Pancreas (tissue), 10 donors: ENCODE measurements at regions not wholly inside any gene's neighbourhood (a gene's known extent, or its start where the extent isn't known, plus 50 kb on each side); places are given as distances from the start of the nearest gene placed in this dataset.
A peak's percentile ranks its signal among the peaks of the same experiment; 100 is the strongest.

ENCODE experiments used
- ATAC-seq, 4 donors: fragments of 200-7000 bp; cut with Tn5 transposase; one replicate each; pipeline versions ENCODE4 v1.8.0 to v1.9.1; 2020; ENCODE audit warnings: mild to moderate bottlenecking in 4 of 4, moderate library complexity in 4 of 4
- DNase-seq, 6 donors: peaks; one replicate each; pipeline ENCODE4 v3.0.0-alpha.2; 2020
- FAIRE-seq: peaks from 2 replicates; lab custom pipeline; 2012; peaks lifted over from hg19 to GRCh38; lab: Jason Lieb, UNC
- H3K27ac ChIP-seq, 4 donors: fragments of 200-600 bp; sonication (generic); 1 replicate in 3 of 4; 2 replicates in 1 of 4; pipeline versions ENCODE4 v1.5.0 to v1.8.0; 2020
- H3K27me3 ChIP-seq, 4 donors: fragments of 200-600 bp; one replicate each; pipeline ENCODE4 v1.8.0; 2021
- H3K36me3 ChIP-seq, 3 donors: fragments of 200-600 bp; sonication (generic) in 1 of 3; one replicate each; pipeline versions ENCODE4 v1.5.0 to v1.8.0; 2020 to 2021
- H3K4me1 ChIP-seq, 3 donors: fragments of 200-600 bp; one replicate each; pipeline ENCODE4 v1.8.0; 2021
- H3K4me3 ChIP-seq, 4 donors: fragments of 200-600 bp; sonication (generic) in 2 of 4; one replicate each; pipeline versions ENCODE4 v1.5.0 to v1.8.0; 2020 to 2021
- H3K9me3 ChIP-seq, 4 donors: fragments of 200-600 bp; one replicate each; pipeline ENCODE4 v1.8.0; 2021
- CTCF ChIP-seq, 4 donors: fragments of 200-600 bp; sonication (generic) in 3 of 4; IDR thresholded peaks; one replicate each; pipeline versions ENCODE4 v1.5.0 to v1.8.0; 2021; ENCODE audit warnings: antibody characterized with exemption in 4 of 4
- WGBS, 2 donors: extraction: QIAGEN DNeasy Blood & Tissue Kit; methylation state at CpG; one replicate each; pipeline ENCODE4 v1.1.7; 2013; 5-methylcytosine and 5-hydroxymethylcytosine counted together
- intact Hi-C, 3 donors: fragments of 100-400 bp; cut with DNase I; formaldehyde crosslinking; loops; one replicate each; pipeline versions ENCODE4 v1.11.1 to v1.14.2; 2022
- donor health status: healthy with polysubstance abuse.
- donor health status: DM: no; HTN: no; CAD: no; lungs with moderate emphysema.
- donor health status: DM: no; HTN: no; CAD: no.
- donor health status: control.
- donor health status: control.
- donor health status: Bipolar disorder and iron deficiency.
- donor health status: DM: yes; HTN: yes; CAD: no.
- donor health status: DM: no; HTN: no; CAD: no.
- donor health status: DM: no; HTN: no; CAD: no.
- donor health status: DM: yes; HTN: yes; CAD: no.

DNA sequence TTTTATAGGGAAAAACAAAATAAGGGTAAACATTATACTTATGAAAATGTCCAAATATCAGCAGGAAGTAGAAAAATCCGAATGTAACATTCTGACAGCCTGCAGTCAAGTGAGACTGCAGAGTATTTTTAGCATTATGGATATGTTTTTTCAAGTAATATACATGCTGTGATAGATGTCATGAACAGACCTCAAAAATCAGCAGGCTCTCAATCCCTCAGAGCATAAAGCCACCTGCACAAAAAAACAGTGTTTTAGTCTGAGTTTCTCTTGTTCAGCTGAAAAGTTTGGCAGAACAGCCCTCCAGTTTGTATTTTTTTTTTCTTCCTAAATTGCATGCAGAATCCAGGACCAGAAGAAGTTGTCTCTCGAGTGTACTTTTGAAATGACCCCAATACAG lies 219.1 kb upstream of the FMN2 start:
- ATAC-seq (no peak), FAIRE-seq (no peak), DNase-seq (no peak)
- H3K9me3 ChIP-seq: no peaks in the 10 kb centered on the region
- H3K27me3 ChIP-seq: no peaks in the 10 kb centered on the region
- H3K36me3 ChIP-seq: no peaks in the 10 kb centered on the region
- H3K4me1 ChIP-seq: no peaks in the 10 kb centered on the region
- TF ChIP-seq CTCF (IDR thresholded peaks at IDR 0.05): no peak
- H3K27ac ChIP-seq: no peak overlapping the region
- no peak overlapping the region for H3K4me3 ChIP-seq
- 61 to 74% methylated on average over 2 of the region's 2 CpGs for WGBS, 2 donors
- intact Hi-C loops: no loop called here

DNA sequence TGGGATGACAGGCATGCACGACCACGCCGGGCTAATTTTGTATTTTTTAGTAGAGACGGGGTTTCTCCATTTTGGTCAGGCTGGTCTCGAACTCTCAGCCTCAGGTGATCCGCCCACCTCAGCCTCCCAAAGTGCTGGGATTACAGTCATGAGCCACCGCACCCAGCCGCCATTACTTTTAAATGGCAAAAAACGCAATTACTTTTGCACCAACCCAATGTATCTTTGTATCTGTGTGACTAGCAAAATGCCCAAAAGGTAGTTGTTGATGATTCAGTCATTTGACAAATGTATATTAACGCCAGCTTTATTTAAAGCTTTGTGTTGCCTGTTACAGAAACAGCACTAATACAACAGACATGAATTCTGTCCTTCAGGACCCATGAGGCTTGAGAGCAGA lies 216.9 kb upstream of the FMN2 start:
- DNase-seq (no peak), FAIRE-seq (no peak), ATAC-seq (no peak)
- H3K27me3 ChIP-seq: no peaks in the 10 kb centered on the region
- no peaks in the 10 kb centered on the region for H3K4me1 ChIP-seq
- WGBS, 2 donors: 96 to 97% methylated on average over 10 of the region's 10 CpGs
- intact Hi-C loops: no loop called here
- no peaks in the 10 kb centered on the region for H3K36me3 ChIP-seq
- no peak overlapping the region for H3K27ac ChIP-seq
- H3K4me3 ChIP-seq: no peak overlapping the region
- no peaks in the 10 kb centered on the region for H3K9me3 ChIP-seq
- TF ChIP-seq CTCF (IDR thresholded peaks at IDR 0.05): no peak

DNA sequence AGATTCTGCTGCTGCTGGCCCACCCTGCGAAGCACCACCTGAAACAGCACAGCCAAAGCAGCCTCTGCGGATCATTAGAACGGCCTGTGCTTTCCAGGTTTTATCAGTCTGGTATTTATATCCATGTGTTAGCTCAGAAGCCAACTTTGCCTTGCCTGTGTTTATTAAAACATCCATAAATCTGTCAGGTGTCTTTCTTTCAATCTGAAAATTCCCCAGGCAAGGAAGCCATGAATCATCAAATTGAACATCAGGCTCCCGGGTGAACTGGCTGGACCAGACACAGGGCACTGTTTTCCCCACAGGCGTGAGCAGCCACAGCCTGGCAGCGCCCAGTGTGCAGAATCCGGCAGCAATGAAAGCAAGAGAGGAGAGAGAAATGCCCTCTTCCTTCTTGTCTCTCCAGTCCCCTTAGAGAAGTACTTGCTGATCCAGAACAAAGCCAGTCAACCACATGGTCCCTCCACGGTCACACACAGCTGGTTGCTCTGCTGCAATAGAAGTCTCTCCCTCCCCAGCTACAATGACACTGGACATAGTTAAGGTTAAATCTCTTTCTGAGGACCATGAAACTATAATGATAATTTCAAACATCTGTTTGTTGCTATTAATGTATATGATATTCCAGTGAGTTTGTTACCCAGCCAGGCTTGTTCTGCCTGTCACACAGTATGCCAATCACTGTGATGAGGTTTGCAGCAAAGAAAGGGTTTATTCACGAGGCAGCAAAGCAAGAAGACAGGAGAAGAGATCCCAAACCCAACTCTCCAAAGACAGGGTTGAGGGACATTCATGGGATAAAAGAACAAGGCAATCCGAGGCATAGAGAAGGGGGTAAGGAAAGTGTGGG lies 212.1 kb upstream of the FMN2 start:
- H3K27me3 ChIP-seq: no peaks in the 10 kb centered on the region
- intact Hi-C loops: no loop called here
- no peak for ATAC-seq
- H3K4me3 ChIP-seq: no peak overlapping the region
- no peak for DNase-seq
- H3K9me3 ChIP-seq: no peaks in the 10 kb centered on the region
- FAIRE-seq: no peak
- no peak for TF ChIP-seq CTCF (IDR thresholded peaks at IDR 0.05)
- 79 to 81% methylated on average over 10 of the region's 10 CpGs for WGBS, 2 donors
- no peaks in the 10 kb centered on the region for H3K36me3 ChIP-seq
- no peak overlapping the region for H3K27ac ChIP-seq
- H3K4me1 ChIP-seq: no peaks in the 10 kb centered on the region

GRCh38 chr1:239882967-239883366 lies 208.7 kb upstream of the FMN2 start:
- TF ChIP-seq CTCF (IDR thresholded peaks at IDR 0.05): no peak
- H3K36me3 ChIP-seq: no peaks in the 10 kb centered on the region
- FAIRE-seq: no peak
- H3K27ac ChIP-seq: no peak overlapping the region
- H3K27me3 ChIP-seq: no peaks in the 10 kb centered on the region
- no peak for DNase-seq
- H3K4me3 ChIP-seq: no peak overlapping the region
- 67 to 81% methylated on average over 4 of the region's 4 CpGs for WGBS, 2 donors
- H3K9me3 ChIP-seq: no peaks in the 10 kb centered on the region
- intact Hi-C loops: no loop called here
- ATAC-seq: no peak
- no peaks in the 10 kb centered on the region for H3K4me1 ChIP-seq

DNA sequence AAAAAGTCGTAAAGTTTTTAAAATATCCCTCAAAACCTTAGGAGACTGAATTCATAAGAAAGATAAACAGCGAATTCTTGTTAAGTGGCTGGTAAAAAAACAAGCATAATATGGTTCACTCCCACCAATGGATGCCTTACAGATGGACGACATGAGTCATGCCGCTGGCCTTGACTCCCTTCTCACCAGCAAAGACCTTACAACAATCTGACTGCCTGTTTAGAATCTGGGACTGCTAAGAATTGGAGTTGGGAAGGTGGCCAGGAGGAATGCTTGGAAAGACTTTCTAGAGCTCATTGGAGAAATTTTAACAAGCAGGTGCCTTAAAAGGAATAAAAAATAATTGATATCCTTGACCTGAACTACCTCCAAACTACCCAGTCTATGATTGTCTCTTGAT lies 206.9 kb upstream of the FMN2 start:
- Histone ChIP-seq H3K36me3 (no peaks in the 10 kb centered on the region), H3K27ac (no peak overlapping the region), H3K4me3 (no peak overlapping the region), H3K4me1 (no peaks in the 10 kb centered on the region), H3K9me3 (no peaks in the 10 kb centered on the region), H3K27me3 (no peaks in the 10 kb centered on the region)
- WGBS, 2 donors: 82 to 87% methylated on average over 4 of the region's 4 CpGs
- no peak for TF ChIP-seq CTCF (IDR thresholded peaks at IDR 0.05)
- ATAC-seq (peak in 2 of 4 donors; percentile 51 to 54), DNase-seq (no peak), FAIRE-seq (no peak)
- intact Hi-C loops: no loop called here
